Smooth muscle cell (in vitro differentiated cells): ENCODE measurements at regions not wholly inside any gene's neighbourhood (a gene's known extent, or its start where the extent isn't known, plus 50 kb on each side); places are given as distances from the start of the nearest gene placed in this dataset.

ENCODE experiments used
- DNase-seq: peaks from one replicate; lab custom pipeline; 2025; ENCODE audit not compliant: unreplicated experiment; lab: John Stamatoyannopoulos, UW
- H2AFZ ChIP-seq: fragments of 200-600 bp; sonication (generic); 2 replicates; pipeline ENCODE4 v1.6.0; 2016; ENCODE audit warnings: antibody characterized with exemption, low read depth, mild to moderate bottlenecking
- H3F3A ChIP-seq: fragments of 200-600 bp; sonication (generic); 2 replicates; pipeline ENCODE4 v1.6.0; 2017; ENCODE audit warnings: antibody characterized with exemption, low read depth
- H3K27ac ChIP-seq: fragments of 200-600 bp; sonication (generic); 2 replicates; pipeline ENCODE4 v1.5.1; 2016; ENCODE audit warnings: low read depth, mild to moderate bottlenecking
- H3K27me3 ChIP-seq: fragments of 200-600 bp; sonication (generic); 2 replicates; pipeline ENCODE4 v1.6.1; 2016; ENCODE audit warnings: low read depth, mild to moderate bottlenecking
- H3K36me3 ChIP-seq: fragments of 200-600 bp; sonication (generic); 2 replicates; pipeline ENCODE4 v1.5.1; 2016; ENCODE audit warnings: low read depth
- H3K4me1 ChIP-seq: fragments of 200-600 bp; sonication (generic); 2 replicates; pipeline ENCODE4 v1.5.1; 2016; ENCODE audit warnings: low read depth
- H3K4me2 ChIP-seq: fragments of 200-600 bp; sonication (generic); 2 replicates; pipeline ENCODE4 v1.6.0; 2016; ENCODE audit warnings: mild to moderate bottlenecking
- H3K4me3 ChIP-seq: fragments of 200-600 bp; sonication (generic); 2 replicates; pipeline ENCODE4 v1.5.1; 2016; ENCODE audit warnings: mild to moderate bottlenecking
- H3K79me2 ChIP-seq: fragments of 200-600 bp; sonication (generic); 2 replicates; pipeline ENCODE4 v1.6.0; 2016; ENCODE audit warnings: low read depth, mild to moderate bottlenecking
- H3K9ac ChIP-seq: fragments of 200-600 bp; sonication (generic); 2 replicates; pipeline ENCODE4 v1.6.0; 2016; ENCODE audit warnings: low read depth
- H3K9me3 ChIP-seq: fragments of 200-600 bp; sonication (generic); replicated peaks from 2 replicates; pipeline ENCODE4 v1.5.1; 2016; ENCODE audit warnings: low read depth
- H4K20me1 ChIP-seq: fragments of 200-600 bp; sonication (generic); 2 replicates; pipeline ENCODE4 v1.6.0; 2016; ENCODE audit warnings: low read depth
- CTCF ChIP-seq: fragments of 200-600 bp; sonication (generic); IDR thresholded peaks from 2 replicates; pipeline ENCODE4 v1.5.1; 2017; ENCODE audit warnings: borderline replicate concordance, mild to moderate bottlenecking, antibody characterized with exemption; ENCODE audit not compliant: insufficient read depth, poor library complexity, severe bottlenecking
- WGBS: methylation state at CpG from one replicate; pipeline ENCODE4 v1.1.7; 2016; ENCODE audit warnings: low lambda C conversion rate; 5-methylcytosine and 5-hydroxymethylcytosine counted together

- no peak for DNase-seq
- no peaks in the 10 kb centered on the region for H4K20me1 ChIP-seq
- 88% methylated on average over 1 of the region's 1 CpG for WGBS
- no peak overlapping the region for H2AFZ ChIP-seq
- H3F3A ChIP-seq: no peaks in the 10 kb centered on the region
- no peak overlapping the region for H3K27ac ChIP-seq
- H3K4me2 ChIP-seq: no peak overlapping the region
- no peak for TF ChIP-seq CTCF
- H3K27me3 ChIP-seq: no peaks in the 10 kb centered on the region
- H3K4me1 ChIP-seq: no peaks in the 10 kb centered on the region
- H3K36me3 ChIP-seq: no peaks in the 10 kb centered on the region
- no peaks in the 10 kb centered on the region for H3K79me2 ChIP-seq
- H3K9ac ChIP-seq: no peak overlapping the region
- H3K4me3 ChIP-seq: no peak overlapping the region
- no peaks in the 10 kb centered on the region for H3K9me3 ChIP-seq
These were observed 264.1 kb downstream of the SCG2 start for GRCh38 chr2:223338016-223338415.

DNA sequence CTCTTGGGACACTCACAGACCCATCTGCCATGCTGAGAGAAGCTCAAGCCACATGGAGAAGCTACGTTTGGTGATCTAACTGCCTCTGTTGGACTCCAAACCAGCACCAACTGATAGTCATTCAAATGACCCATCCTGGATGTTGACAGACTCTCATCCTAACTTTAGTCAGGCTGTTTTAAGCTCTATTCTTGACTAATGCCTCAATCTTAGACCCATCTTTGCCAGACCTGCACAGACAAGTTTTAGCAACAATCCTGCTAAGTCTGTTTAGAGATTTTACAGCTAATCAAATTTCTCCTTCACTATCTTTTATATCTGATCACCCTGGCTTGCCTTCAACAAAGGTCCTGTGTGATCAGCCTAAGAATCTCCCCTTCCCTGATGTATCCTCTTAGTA is 245.1 kb downstream of the SCG2 start:
- no peak overlapping the region for H3K9ac ChIP-seq
- no peak overlapping the region for H3K27ac ChIP-seq
- H3F3A ChIP-seq: no peaks in the 10 kb centered on the region
- H3K27me3 ChIP-seq: no peaks in the 10 kb centered on the region
- DNase-seq: no peak
- H3K4me2 ChIP-seq: no peak overlapping the region
- H4K20me1 ChIP-seq: no peaks in the 10 kb centered on the region
- H2AFZ ChIP-seq: no peak overlapping the region
- H3K4me1 ChIP-seq: no peaks in the 10 kb centered on the region
- no peaks in the 10 kb centered on the region for H3K9me3 ChIP-seq
- no peak overlapping the region for H3K4me3 ChIP-seq
- 85% methylated on average over 1 of the region's 1 CpG for WGBS
- TF ChIP-seq CTCF: no peak
- H3K79me2 ChIP-seq: no peaks in the 10 kb centered on the region
- H3K36me3 ChIP-seq: no peaks in the 10 kb centered on the region

DNA sequence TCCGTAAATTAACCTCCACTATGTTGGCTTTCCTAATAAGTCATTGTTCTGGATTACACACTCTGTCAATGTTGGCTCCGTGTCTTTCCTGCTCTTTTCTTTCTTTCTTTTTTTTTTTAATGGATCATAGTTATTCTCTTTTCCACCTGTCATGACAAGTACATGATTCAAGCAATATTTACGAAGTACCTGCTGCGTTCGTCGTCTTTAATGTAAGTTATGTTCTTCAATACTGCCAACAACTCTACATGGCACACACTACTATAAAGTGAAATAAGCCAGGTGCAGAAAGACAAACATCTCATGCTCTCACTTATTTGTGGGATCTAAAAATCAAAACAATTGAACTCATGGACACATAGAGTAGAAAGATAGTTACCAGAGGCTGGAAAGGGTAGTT is 239.1 kb downstream of the SCG2 start:
- Histone ChIP-seq H3K9ac (no peak overlapping the region), H2AFZ (no peak overlapping the region)
- WGBS: 95% methylated on average over 6 of the region's 6 CpGs

More for the DNA sequence above, 239.1 kb downstream of the SCG2 start:
- H3K27ac ChIP-seq: no peak overlapping the region
- no peak for TF ChIP-seq CTCF
- H4K20me1 ChIP-seq: no peaks in the 10 kb centered on the region
- H3K27me3 ChIP-seq: no peaks in the 10 kb centered on the region
- H3K4me3 ChIP-seq: no peak overlapping the region
- H3K4me1 ChIP-seq: no peaks in the 10 kb centered on the region
- H3K36me3 ChIP-seq: no peaks in the 10 kb centered on the region
- no peak for DNase-seq
- H3K79me2 ChIP-seq: no peaks in the 10 kb centered on the region
- no peaks in the 10 kb centered on the region for H3F3A ChIP-seq
- no peaks in the 10 kb centered on the region for H3K9me3 ChIP-seq
- H3K4me2 ChIP-seq: no peak overlapping the region
